SK-N-SH treated with all-trans-retinoic acid at 6 μM for 48 hours (cell line): ENCODE measurements at regions not wholly inside any gene's neighbourhood (a gene's known extent, or its start where the extent isn't known, plus 50 kb on each side); places are given as distances from the start of the nearest gene placed in this dataset.

ENCODE experiments used
- ATAC-seq: fragments of 200-7000 bp; cut with Tn5 transposase; 3 replicates; pipeline ENCODE4 v1.9.1; 2020; ENCODE audit warnings: mild to moderate bottlenecking, moderate library complexity
- ARNTL ChIP-seq: fragments of 450-650 bp; formaldehyde crosslinking; IDR thresholded peaks from 2 replicates; pipeline ENCODE4 v1.5.0; 2020; ENCODE audit warnings: low read depth, mild to moderate bottlenecking, moderate library complexity, borderline replicate concordance
- BACH2 ChIP-seq: fragments of 250-450 bp; sonication (Bioruptor Pico); IDR thresholded peaks from 2 replicates; pipeline ENCODE4 v1.9.0; 2021; ENCODE audit warnings: mild to moderate bottlenecking, borderline replicate concordance
- CSDC2 ChIP-seq: fragments of 250-450 bp; sonication (Bioruptor Pico); IDR thresholded peaks from 2 replicates; pipeline ENCODE4 v1.5.0; 2020; ENCODE audit warnings: mild to moderate bottlenecking, moderate library complexity
- ESRRG ChIP-seq: fragments of 250-450 bp; sonication (Bioruptor Pico); IDR thresholded peaks from 2 replicates; pipeline ENCODE4 v1.6.1; 2021; ENCODE audit warnings: mild to moderate bottlenecking
- GLIS3 ChIP-seq: fragments of 250-450 bp; sonication (Bioruptor Pico); IDR thresholded peaks from 2 replicates; pipeline ENCODE4 v1.5.0; 2020; ENCODE audit warnings: mild to moderate bottlenecking, moderate library complexity
- ISL1 ChIP-seq: fragments of 250-450 bp; sonication (Bioruptor Pico); IDR thresholded peaks from 2 replicates; pipeline ENCODE4 v2.1.2; 2022; ENCODE audit warnings: mild to moderate bottlenecking, moderate library complexity
- OSR1 ChIP-seq: fragments of 250-450 bp; sonication (Bioruptor Pico); IDR thresholded peaks from 2 replicates; pipeline ENCODE4 v1.8.0; 2022; ENCODE audit warnings: moderate library complexity, mild to moderate bottlenecking, inconsistent platforms
- PPARA ChIP-seq: fragments of 250-450 bp; sonication (Bioruptor Pico); IDR thresholded peaks from 2 replicates; pipeline ENCODE4 v1.5.0; 2020; ENCODE audit warnings: mild to moderate bottlenecking, borderline replicate concordance
- RARB ChIP-seq: fragments of 250-450 bp; sonication (Bioruptor Pico); IDR thresholded peaks from 2 replicates; pipeline ENCODE4 v1.8.0; 2021; ENCODE audit warnings: mild to moderate bottlenecking, moderate library complexity
- TCF4 ChIP-seq: fragments of 250-450 bp; sonication (Bioruptor Pico); IDR thresholded peaks from 2 replicates; pipeline ENCODE4 v1.8.0; 2021; ENCODE audit warnings: mild to moderate bottlenecking, moderate library complexity, borderline replicate concordance
- TOX ChIP-seq: fragments of 250-450 bp; sonication (Bioruptor Pico); IDR thresholded peaks from 2 replicates; pipeline ENCODE4 v1.8.0; 2021; ENCODE audit warnings: mild to moderate bottlenecking, moderate library complexity, borderline replicate concordance
- ZC3H10 ChIP-seq: fragments of 250-450 bp; sonication (Bioruptor Pico); IDR thresholded peaks from 2 replicates; pipeline ENCODE4 v1.5.1; 2021; ENCODE audit warnings: mild to moderate bottlenecking, moderate library complexity
- ZFP3 ChIP-seq: fragments of 250-450 bp; sonication (Bioruptor Pico); IDR thresholded peaks from 2 replicates; pipeline ENCODE4 v1.5.0; 2020; ENCODE audit warnings: mild to moderate bottlenecking, moderate library complexity
- ZFP30 ChIP-seq: fragments of 450-650 bp; formaldehyde crosslinking; IDR thresholded peaks from 2 replicates; pipeline ENCODE4 v1.5.0; 2022; ENCODE audit warnings: mild to moderate bottlenecking, moderate library complexity
- ZNF565 ChIP-seq: fragments of 450-650 bp; formaldehyde crosslinking; conservative IDR thresholded peaks from 2 replicates; pipeline ENCODE4 v1.5.0; 2020; ENCODE audit warnings: low read depth, mild to moderate bottlenecking, moderate library complexity
- ZNF70 ChIP-seq: fragments of 450-650 bp; formaldehyde crosslinking; IDR thresholded peaks from 2 replicates; pipeline ENCODE4 v1.5.0; 2020; ENCODE audit warnings: mild to moderate bottlenecking, moderate library complexity
- ZNF8 ChIP-seq: fragments of 450-650 bp; formaldehyde crosslinking; IDR thresholded peaks from 2 replicates; pipeline ENCODE4 v1.5.0; 2020; ENCODE audit warnings: mild to moderate bottlenecking, moderate library complexity
- TF ChIP-seq, protein P1 (sequence below): fragments of 250-450 bp; sonication (Bioruptor Pico); IDR thresholded peaks from 2 replicates; pipeline ENCODE4 v1.8.0; 2021; ENCODE audit warnings: low read depth, mild to moderate bottlenecking, moderate library complexity, borderline replicate concordance
- TF ChIP-seq, protein P2 (sequence below): fragments of 250-450 bp; sonication (Bioruptor Pico); IDR thresholded peaks from 2 replicates; pipeline ENCODE4 v1.5.1; 2021; ENCODE audit warnings: mild to moderate bottlenecking, moderate library complexity
- TF ChIP-seq, protein P3 (sequence below): fragments of 250-450 bp; sonication (Bioruptor Pico); IDR thresholded peaks from 2 replicates; pipeline ENCODE4 v1.5.1; 2020; ENCODE audit warnings: low read depth, mild to moderate bottlenecking, moderate library complexity
- TF ChIP-seq, protein P4 (sequence below): fragments of 250-450 bp; sonication (Bioruptor Pico); IDR thresholded peaks from 2 replicates; pipeline ENCODE4 v1.5.0; 2020; ENCODE audit warnings: mild to moderate bottlenecking, moderate library complexity

DNA sequence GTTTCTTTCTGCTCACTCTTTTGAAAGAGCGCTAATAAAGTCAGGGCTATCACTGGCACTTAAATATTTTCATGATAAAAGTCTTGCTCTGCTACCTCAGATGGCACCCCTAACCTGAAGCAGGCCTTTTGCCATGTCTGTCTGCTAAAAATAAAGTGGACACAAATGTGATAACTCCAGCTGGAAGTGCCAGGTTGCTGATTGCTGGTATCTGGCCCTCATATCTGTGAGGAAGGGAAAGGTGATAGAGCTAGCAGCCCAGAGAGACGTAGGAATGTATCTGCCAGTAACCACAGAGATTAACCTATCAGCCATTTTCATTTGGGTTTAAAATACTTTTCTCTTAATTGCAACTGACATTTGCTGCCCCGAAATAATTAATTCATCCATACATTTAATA is 127.9 kb downstream of the GRIN2B start:
- no peak for TF ChIP-seq ZFP30 (CRISPR knock-in tag)
- TF ChIP-seq ESRRG (CRISPR knock-in tag) = no peak
- TF ChIP-seq, protein P1, sequence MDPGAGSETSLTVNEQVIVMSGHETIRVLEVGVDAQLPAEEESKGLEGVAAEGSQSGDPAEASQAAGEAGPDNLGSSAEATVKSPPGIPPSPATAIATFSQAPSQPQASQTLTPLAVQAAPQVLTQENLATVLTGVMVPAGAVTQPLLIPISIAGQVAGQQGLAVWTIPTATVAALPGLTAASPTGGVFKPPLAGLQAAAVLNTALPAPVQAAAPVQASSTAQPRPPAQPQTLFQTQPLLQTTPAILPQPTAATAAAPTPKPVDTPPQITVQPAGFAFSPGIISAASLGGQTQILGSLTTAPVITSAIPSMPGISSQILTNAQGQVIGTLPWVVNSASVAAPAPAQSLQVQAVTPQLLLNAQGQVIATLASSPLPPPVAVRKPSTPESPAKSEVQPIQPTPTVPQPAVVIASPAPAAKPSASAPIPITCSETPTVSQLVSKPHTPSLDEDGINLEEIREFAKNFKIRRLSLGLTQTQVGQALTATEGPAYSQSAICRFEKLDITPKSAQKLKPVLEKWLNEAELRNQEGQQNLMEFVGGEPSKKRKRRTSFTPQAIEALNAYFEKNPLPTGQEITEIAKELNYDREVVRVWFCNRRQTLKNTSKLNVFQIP (CRISPR knock-in tag) = no peak
- no peak for TF ChIP-seq OSR1
- no peak for TF ChIP-seq ISL1
- TF ChIP-seq ZFP3 (CRISPR knock-in tag) = no peak
- TF ChIP-seq CSDC2 (CRISPR knock-in tag) = no peak
- TF ChIP-seq, protein P2, sequence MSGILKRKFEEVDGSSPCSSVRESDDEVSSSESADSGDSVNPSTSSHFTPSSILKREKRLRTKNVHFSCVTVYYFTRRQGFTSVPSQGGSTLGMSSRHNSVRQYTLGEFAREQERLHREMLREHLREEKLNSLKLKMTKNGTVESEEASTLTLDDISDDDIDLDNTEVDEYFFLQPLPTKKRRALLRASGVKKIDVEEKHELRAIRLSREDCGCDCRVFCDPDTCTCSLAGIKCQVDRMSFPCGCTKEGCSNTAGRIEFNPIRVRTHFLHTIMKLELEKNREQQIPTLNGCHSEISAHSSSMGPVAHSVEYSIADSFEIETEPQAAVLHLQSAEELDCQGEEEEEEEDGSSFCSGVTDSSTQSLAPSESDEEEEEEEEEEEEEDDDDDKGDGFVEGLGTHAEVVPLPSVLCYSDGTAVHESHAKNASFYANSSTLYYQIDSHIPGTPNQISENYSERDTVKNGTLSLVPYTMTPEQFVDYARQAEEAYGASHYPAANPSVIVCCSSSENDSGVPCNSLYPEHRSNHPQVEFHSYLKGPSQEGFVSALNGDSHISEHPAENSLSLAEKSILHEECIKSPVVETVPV (CRISPR knock-in tag) = no peak
- no peak for ATAC-seq

DNA sequence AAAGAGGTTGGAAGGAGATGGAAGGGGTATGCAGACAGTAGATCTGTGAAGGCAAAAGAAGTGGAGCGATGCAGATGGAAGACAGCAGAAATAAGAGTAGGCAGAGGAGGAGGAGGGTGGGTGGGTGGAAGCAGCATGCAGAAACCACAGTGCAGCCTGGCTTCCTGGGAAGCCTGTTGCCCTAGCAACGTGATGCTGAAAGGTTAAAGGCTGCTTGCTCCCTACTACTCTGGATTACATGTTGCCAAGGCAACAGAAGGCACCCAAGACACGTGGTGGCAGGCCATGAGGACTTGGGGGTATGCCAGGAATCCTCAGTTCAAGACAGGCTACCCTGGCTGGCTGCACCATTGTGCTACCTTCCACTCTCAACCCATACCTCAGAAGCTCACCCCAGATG is 129.6 kb downstream of the GRIN2B start:
- ATAC-seq = no peak
- no peak for TF ChIP-seq TCF4 (CRISPR knock-in tag)
- TF ChIP-seq ESRRG (CRISPR knock-in tag) = no peak
- TF ChIP-seq, protein P2 (CRISPR knock-in tag) = no peak
- TF ChIP-seq ZC3H10 = no peak
- TF ChIP-seq CSDC2 (CRISPR knock-in tag) = no peak
- TF ChIP-seq TOX = no peak
- no peak for TF ChIP-seq GLIS3
- TF ChIP-seq, protein P3, sequence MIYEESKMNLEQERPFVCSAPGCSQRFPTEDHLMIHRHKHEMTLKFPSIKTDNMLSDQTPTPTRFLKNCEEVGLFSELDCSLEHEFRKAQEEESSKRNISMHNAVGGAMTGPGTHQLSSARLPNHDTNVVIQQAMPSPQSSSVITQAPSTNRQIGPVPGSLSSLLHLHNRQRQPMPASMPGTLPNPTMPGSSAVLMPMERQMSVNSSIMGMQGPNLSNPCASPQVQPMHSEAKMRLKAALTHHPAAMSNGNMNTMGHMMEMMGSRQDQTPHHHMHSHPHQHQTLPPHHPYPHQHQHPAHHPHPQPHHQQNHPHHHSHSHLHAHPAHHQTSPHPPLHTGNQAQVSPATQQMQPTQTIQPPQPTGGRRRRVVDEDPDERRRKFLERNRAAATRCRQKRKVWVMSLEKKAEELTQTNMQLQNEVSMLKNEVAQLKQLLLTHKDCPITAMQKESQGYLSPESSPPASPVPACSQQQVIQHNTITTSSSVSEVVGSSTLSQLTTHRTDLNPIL (CRISPR knock-in tag) = no peak
- no peak for TF ChIP-seq ARNTL
- TF ChIP-seq, protein P1 (CRISPR knock-in tag) = no peak

DNA sequence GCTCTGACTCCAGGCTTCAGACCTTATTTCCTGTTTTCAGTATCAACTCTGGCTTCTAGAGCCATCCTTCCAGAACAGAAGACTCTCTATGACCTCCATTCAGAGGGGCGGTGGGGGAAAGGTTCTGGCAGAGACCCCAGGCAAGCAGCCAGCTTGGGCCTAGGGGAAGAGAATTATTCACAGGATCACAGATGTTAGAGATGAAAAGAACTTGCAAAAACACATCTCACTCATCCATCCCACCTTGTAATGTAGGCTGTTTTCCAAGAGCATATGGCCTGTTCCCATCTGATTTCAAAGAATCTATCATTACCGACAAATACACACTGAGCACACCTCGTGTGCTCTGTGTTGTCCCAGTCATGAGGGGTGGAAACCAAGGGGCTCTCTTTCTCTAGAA is 131.9 kb downstream of the GRIN2B start:
- TF ChIP-seq ZFP3 (CRISPR knock-in tag) (no peak), RARB (CRISPR knock-in tag) (no peak), CSDC2 (CRISPR knock-in tag) (no peak), ZFP30 (CRISPR knock-in tag) (no peak), TCF4 (CRISPR knock-in tag) (no peak), ISL1 (no peak), OSR1 (no peak), ZNF70 (CRISPR knock-in tag) (no peak), PPARA (CRISPR knock-in tag) (no peak), ZNF8 (CRISPR knock-in tag) (no peak), TOX (no peak), ZC3H10 (no peak), GLIS3 (no peak), ESRRG (CRISPR knock-in tag) (no peak), BACH2 (no peak), ZNF565 (no peak)
- TF ChIP-seq, protein P2 (CRISPR knock-in tag) = no peak
- TF ChIP-seq, protein P3 (CRISPR knock-in tag) = no peak
- TF ChIP-seq, protein P4, sequence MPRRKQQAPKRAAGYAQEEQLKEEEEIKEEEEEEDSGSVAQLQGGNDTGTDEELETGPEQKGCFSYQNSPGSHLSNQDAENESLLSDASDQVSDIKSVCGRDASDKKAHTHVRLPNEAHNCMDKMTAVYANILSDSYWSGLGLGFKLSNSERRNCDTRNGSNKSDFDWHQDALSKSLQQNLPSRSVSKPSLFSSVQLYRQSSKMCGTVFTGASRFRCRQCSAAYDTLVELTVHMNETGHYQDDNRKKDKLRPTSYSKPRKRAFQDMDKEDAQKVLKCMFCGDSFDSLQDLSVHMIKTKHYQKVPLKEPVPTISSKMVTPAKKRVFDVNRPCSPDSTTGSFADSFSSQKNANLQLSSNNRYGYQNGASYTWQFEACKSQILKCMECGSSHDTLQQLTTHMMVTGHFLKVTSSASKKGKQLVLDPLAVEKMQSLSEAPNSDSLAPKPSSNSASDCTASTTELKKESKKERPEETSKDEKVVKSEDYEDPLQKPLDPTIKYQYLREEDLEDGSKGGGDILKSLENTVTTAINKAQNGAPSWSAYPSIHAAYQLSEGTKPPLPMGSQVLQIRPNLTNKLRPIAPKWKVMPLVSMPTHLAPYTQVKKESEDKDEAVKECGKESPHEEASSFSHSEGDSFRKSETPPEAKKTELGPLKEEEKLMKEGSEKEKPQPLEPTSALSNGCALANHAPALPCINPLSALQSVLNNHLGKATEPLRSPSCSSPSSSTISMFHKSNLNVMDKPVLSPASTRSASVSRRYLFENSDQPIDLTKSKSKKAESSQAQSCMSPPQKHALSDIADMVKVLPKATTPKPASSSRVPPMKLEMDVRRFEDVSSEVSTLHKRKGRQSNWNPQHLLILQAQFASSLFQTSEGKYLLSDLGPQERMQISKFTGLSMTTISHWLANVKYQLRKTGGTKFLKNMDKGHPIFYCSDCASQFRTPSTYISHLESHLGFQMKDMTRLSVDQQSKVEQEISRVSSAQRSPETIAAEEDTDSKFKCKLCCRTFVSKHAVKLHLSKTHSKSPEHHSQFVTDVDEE (CRISPR knock-in tag) = no peak

More for the DNA sequence above, 131.9 kb downstream of the GRIN2B start:
- ATAC-seq = no peak
